ENCODE measurements at regions not wholly inside any gene's neighbourhood (a gene's known extent, or its start where the extent isn't known, plus 50 kb on each side); places are given as distances from the start of the nearest gene placed in this dataset.

- no peak for TF ChIP-seq CTCF (conservative IDR thresholded peaks at IDR 0.05 in 1 of 2, IDR thresholded peaks at IDR 0.05 in 1 of 2; ENCODE audit: extremely low read depth in 1 of 2, insufficient read depth in 1 of 2, low read depth in 1 of 2, low read length in 2 of 2)
- no peak for TF ChIP-seq EZH2 (IDR thresholded peaks at IDR 0.05; ENCODE audit: borderline replicate concordance, low read length)
Observed at GRCh38 chr14:57943038-57943437, 77.1 kb upstream of the SLC35F4 start.

Measured in mammary epithelial cell (primary cell).